Spleen (tissue), 7 donors: ENCODE measurements at regions not wholly inside any gene's neighbourhood (a gene's known extent, or its start where the extent isn't known, plus 50 kb on each side); places are given as distances from the start of the nearest gene placed in this dataset.

Experiments used
- POLR2A ChIP-seq, 3 donors: fragments of 450-650 bp; IDR thresholded peaks; one replicate each; pipeline ENCODE4 v1.5.1; 2017; ENCODE audit warnings: antibody characterized with exemption in 3 of 3, mild to moderate bottlenecking in 1 of 3
- POLR2AphosphoS5 ChIP-seq, 3 donors: sonication (generic); formaldehyde crosslinking; IDR thresholded peaks; one replicate each; pipeline ENCODE4 v1.5.1; 2017; ENCODE audit warnings: antibody characterized with exemption in 3 of 3
- TF ChIP-seq, protein P1 (sequence below), 11 experiments: fragments of 200-600 bp in 7 of 11; fragments of 450-650 bp in 4 of 11; sonication (generic) in 4 of 11; IDR thresholded peaks in 8 of 11; conservative IDR thresholded peaks in 3 of 11; 1 replicate in 7 of 11; 2 replicates in 4 of 11; pipeline versions ENCODE4 v1.4.0 to v1.8.0; 2016 to 2021; ENCODE audit warnings: antibody characterized with exemption in 11 of 11, inconsistent platforms in 4 of 11, mild to moderate bottlenecking in 1 of 11
- donor health status: DM: no; HTN: no; CAD: no; lungs with moderate emphysema.
- donor health status: DM: no; HTN: no; CAD: no.
- donor health status: DM: no; HTN: no; CAD: no.

DNA sequence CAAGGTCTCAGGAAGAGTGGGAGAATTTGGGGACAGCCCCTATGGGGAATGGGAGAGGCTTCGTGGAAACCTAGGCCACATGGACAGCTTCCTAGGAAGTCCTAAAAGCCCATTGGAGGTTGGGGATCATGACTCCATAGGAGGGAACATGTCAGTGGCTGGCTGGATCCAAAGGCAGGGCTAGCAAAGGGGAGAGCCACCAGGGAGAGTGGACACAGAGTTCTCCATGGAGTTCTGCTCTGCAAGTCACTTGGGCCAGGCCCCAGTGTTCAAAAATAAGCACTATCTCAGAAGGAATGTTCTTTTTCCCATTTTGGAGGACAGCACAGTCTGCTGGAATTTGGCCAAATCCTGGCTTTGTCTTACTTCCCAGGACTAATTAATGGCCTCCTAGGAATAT lies 140.6 kb upstream of the RAD23B start:
- TF ChIP-seq POLR2A (IDR thresholded peaks at IDR 0.05) (no peak), POLR2AphosphoS5 (IDR thresholded peaks at IDR 0.05) (no peak)
- TF ChIP-seq, protein P1, sequence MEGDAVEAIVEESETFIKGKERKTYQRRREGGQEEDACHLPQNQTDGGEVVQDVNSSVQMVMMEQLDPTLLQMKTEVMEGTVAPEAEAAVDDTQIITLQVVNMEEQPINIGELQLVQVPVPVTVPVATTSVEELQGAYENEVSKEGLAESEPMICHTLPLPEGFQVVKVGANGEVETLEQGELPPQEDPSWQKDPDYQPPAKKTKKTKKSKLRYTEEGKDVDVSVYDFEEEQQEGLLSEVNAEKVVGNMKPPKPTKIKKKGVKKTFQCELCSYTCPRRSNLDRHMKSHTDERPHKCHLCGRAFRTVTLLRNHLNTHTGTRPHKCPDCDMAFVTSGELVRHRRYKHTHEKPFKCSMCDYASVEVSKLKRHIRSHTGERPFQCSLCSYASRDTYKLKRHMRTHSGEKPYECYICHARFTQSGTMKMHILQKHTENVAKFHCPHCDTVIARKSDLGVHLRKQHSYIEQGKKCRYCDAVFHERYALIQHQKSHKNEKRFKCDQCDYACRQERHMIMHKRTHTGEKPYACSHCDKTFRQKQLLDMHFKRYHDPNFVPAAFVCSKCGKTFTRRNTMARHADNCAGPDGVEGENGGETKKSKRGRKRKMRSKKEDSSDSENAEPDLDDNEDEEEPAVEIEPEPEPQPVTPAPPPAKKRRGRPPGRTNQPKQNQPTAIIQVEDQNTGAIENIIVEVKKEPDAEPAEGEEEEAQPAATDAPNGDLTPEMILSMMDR (IDR thresholded peaks at IDR 0.05 in 8 of 11, conservative IDR thresholded peaks at IDR 0.05 in 3 of 11), result no peak
